ENCODE measurements at regions not wholly inside any gene's neighbourhood (a gene's known extent, or its start where the extent isn't known, plus 50 kb on each side); places are given as distances from the start of the nearest gene placed in this dataset.
A peak's percentile ranks its signal among the peaks of the same experiment; 100 is the strongest.

- H3K27me3 Mint-ChIP-seq, result no peaks in the 10 kb centered on the region
- no peak overlapping the region for H3K4me3 Mint-ChIP-seq
- H3K36me3 Mint-ChIP-seq (ENCODE audit: insufficient read depth), result no peaks in the 10 kb centered on the region
- no peak for ATAC-seq (replicated peaks)
- no peaks in the 10 kb centered on the region for H3K4me1 Mint-ChIP-seq (ENCODE audit: low read depth in 2 of 2)
- H3K9me3 Mint-ChIP-seq, result no peaks in the 10 kb centered on the region
- DNase-seq, result no peak
- H3K27ac Mint-ChIP-seq, result no peak overlapping the region
Measured at GRCh38 chr6:95169775-95170174, 407.6 kb upstream of the MANEA start.

GRCh38 chr6:95175927-95176675 lies 401.2 kb upstream of the MANEA start:
- no peaks in the 10 kb centered on the region for H3K4me1 Mint-ChIP-seq (ENCODE audit: low read depth in 2 of 2)
- no peak overlapping the region for H3K4me3 Mint-ChIP-seq
- ATAC-seq (replicated peaks) (no peak), DNase-seq (no peak)
- H3K27me3 Mint-ChIP-seq, result no peaks in the 10 kb centered on the region
- peaks cover 0 to 2% of the 10 kb centered on the region in 2 donors for H3K9me3 Mint-ChIP-seq
- H3K27ac Mint-ChIP-seq, result no peak overlapping the region
- no peaks in the 10 kb centered on the region for H3K36me3 Mint-ChIP-seq (ENCODE audit: insufficient read depth)

- no peak overlapping the region for H3K4me3 Mint-ChIP-seq
- DNase-seq, result no peak
- no peaks in the 10 kb centered on the region for H3K36me3 Mint-ChIP-seq (ENCODE audit: insufficient read depth)
- H3K27ac Mint-ChIP-seq, result no peak overlapping the region
- no peak for ATAC-seq (replicated peaks)
- H3K9me3 Mint-ChIP-seq, result no peaks in the 10 kb centered on the region
- H3K27me3 Mint-ChIP-seq, result no peaks in the 10 kb centered on the region
- no peaks in the 10 kb centered on the region for H3K4me1 Mint-ChIP-seq (ENCODE audit: low read depth in 2 of 2)
Measured at GRCh38 chr6:95185874-95186273, 391.5 kb upstream of the MANEA start.

GRCh38 chr6:95186710-95187109 lies 390.6 kb upstream of the MANEA start:
- H3K27ac Mint-ChIP-seq, result no peak overlapping the region
- H3K4me3 Mint-ChIP-seq, result no peak overlapping the region
- H3K27me3 Mint-ChIP-seq, result no peaks in the 10 kb centered on the region
- DNase-seq (no peak), ATAC-seq (replicated peaks) (no peak)
- no peaks in the 10 kb centered on the region for H3K4me1 Mint-ChIP-seq (ENCODE audit: low read depth in 2 of 2)
- no peaks in the 10 kb centered on the region for H3K9me3 Mint-ChIP-seq
- no peaks in the 10 kb centered on the region for H3K36me3 Mint-ChIP-seq (ENCODE audit: insufficient read depth)

GRCh38 chr6:95197590-95197989 lies 379.7 kb upstream of the MANEA start:
- Mint-ChIP-seq H3K4me1 (ENCODE audit: low read depth in 2 of 2) (no peaks in the 10 kb centered on the region), H3K4me3 (no peak overlapping the region), H3K27me3 (no peaks in the 10 kb centered on the region), H3K36me3 (ENCODE audit: insufficient read depth) (no peaks in the 10 kb centered on the region), H3K27ac (no peak overlapping the region), H3K9me3 (no peaks in the 10 kb centered on the region)
- DNase-seq (no peak), ATAC-seq (replicated peaks) (no peak)

- no peak overlapping the region for H3K27ac Mint-ChIP-seq
- H3K4me3 Mint-ChIP-seq, result no peak overlapping the region
- H3K4me1 Mint-ChIP-seq (ENCODE audit: low read depth in 2 of 2), result no peaks in the 10 kb centered on the region
- H3K27me3 Mint-ChIP-seq, result no peaks in the 10 kb centered on the region
- no peaks in the 10 kb centered on the region for H3K9me3 Mint-ChIP-seq
- ATAC-seq (replicated peaks) (peak; percentile 31), DNase-seq (no peak)
- no peaks in the 10 kb centered on the region for H3K36me3 Mint-ChIP-seq (ENCODE audit: insufficient read depth)
Measured at GRCh38 chr6:95203153-95203754, 374.1 kb upstream of the MANEA start.

- DNase-seq (no peak), ATAC-seq (replicated peaks) (no peak)
- no peaks in the 10 kb centered on the region for H3K27me3 Mint-ChIP-seq
- no peaks in the 10 kb centered on the region for H3K36me3 Mint-ChIP-seq (ENCODE audit: insufficient read depth)
- H3K9me3 Mint-ChIP-seq, result no peaks in the 10 kb centered on the region
- no peak overlapping the region for H3K4me3 Mint-ChIP-seq
- H3K4me1 Mint-ChIP-seq (ENCODE audit: low read depth in 2 of 2), result no peaks in the 10 kb centered on the region
- H3K27ac Mint-ChIP-seq, result no peak overlapping the region
Measured at GRCh38 chr6:95204178-95204577, 373.2 kb upstream of the MANEA start.

GRCh38 chr6:95208621-95209020 lies 368.7 kb upstream of the MANEA start:
- no peaks in the 10 kb centered on the region for H3K36me3 Mint-ChIP-seq (ENCODE audit: insufficient read depth)
- no peaks in the 10 kb centered on the region for H3K4me1 Mint-ChIP-seq (ENCODE audit: low read depth in 2 of 2)
- no peaks in the 10 kb centered on the region for H3K27me3 Mint-ChIP-seq
- ATAC-seq (replicated peaks), result no peak
- DNase-seq, result no peak
- no peak overlapping the region for H3K4me3 Mint-ChIP-seq
- no peak overlapping the region for H3K27ac Mint-ChIP-seq
- no peaks in the 10 kb centered on the region for H3K9me3 Mint-ChIP-seq

GRCh38 chr6:95209074-95209473 lies 368.3 kb upstream of the MANEA start:
- no peaks in the 10 kb centered on the region for H3K27me3 Mint-ChIP-seq

GRCh38 chr6:95216555-95216954 lies 360.8 kb upstream of the MANEA start:
- Mint-ChIP-seq H3K4me1 (ENCODE audit: low read depth in 2 of 2) (no peaks in the 10 kb centered on the region), H3K36me3 (ENCODE audit: insufficient read depth) (no peaks in the 10 kb centered on the region), H3K4me3 (no peak overlapping the region), H3K27me3 (no peaks in the 10 kb centered on the region), H3K27ac (no peak overlapping the region), H3K9me3 (no peaks in the 10 kb centered on the region)
- no peak for ATAC-seq (replicated peaks)
- no peak for DNase-seq

More at GRCh38 chr6:95209074-95209473, 368.3 kb upstream of the MANEA start:
- DNase-seq (no peak), ATAC-seq (replicated peaks) (no peak)
- H3K9me3 Mint-ChIP-seq, result no peaks in the 10 kb centered on the region
- no peaks in the 10 kb centered on the region for H3K4me1 Mint-ChIP-seq (ENCODE audit: low read depth in 2 of 2)
- H3K36me3 Mint-ChIP-seq (ENCODE audit: insufficient read depth), result no peaks in the 10 kb centered on the region
- no peak overlapping the region for H3K27ac Mint-ChIP-seq
- H3K4me3 Mint-ChIP-seq, result no peak overlapping the region

- Mint-ChIP-seq H3K4me1 (ENCODE audit: low read depth in 2 of 2) (no peaks in the 10 kb centered on the region), H3K27ac (no peak overlapping the region), H3K4me3 (no peak overlapping the region), H3K27me3 (no peaks in the 10 kb centered on the region), H3K36me3 (ENCODE audit: insufficient read depth) (no peaks in the 10 kb centered on the region), H3K9me3 (no peaks in the 10 kb centered on the region)
- DNase-seq (no peak), ATAC-seq (replicated peaks) (no peak)
Measured at GRCh38 chr6:95227351-95227750, 350.0 kb upstream of the MANEA start.

- no peak overlapping the region for H3K4me3 Mint-ChIP-seq
- no peaks in the 10 kb centered on the region for H3K27me3 Mint-ChIP-seq
- no peak for DNase-seq
- H3K27ac Mint-ChIP-seq, result no peak overlapping the region
- no peaks in the 10 kb centered on the region for H3K36me3 Mint-ChIP-seq (ENCODE audit: insufficient read depth)
- no peaks in the 10 kb centered on the region for H3K4me1 Mint-ChIP-seq (ENCODE audit: low read depth in 2 of 2)
- no peak for ATAC-seq (replicated peaks)
- no peaks in the 10 kb centered on the region for H3K9me3 Mint-ChIP-seq
Measured at GRCh38 chr6:95228636-95229035, 348.7 kb upstream of the MANEA start.

GRCh38 chr6:95230071-95230740 lies 347.1 kb upstream of the MANEA start:
- ATAC-seq (replicated peaks), result no peak
- Mint-ChIP-seq H3K4me1 (ENCODE audit: low read depth in 2 of 2) (no peaks in the 10 kb centered on the region), H3K9me3 (peaks cover 0 to 2% of the 10 kb centered on the region in 2 donors), H3K36me3 (ENCODE audit: insufficient read depth) (no peaks in the 10 kb centered on the region), H3K27ac (no peak overlapping the region), H3K4me3 (no peak overlapping the region), H3K27me3 (no peaks in the 10 kb centered on the region)
- DNase-seq, result no peak

- no peaks in the 10 kb centered on the region for H3K27me3 Mint-ChIP-seq
- DNase-seq, result no peak
- no peak for ATAC-seq (replicated peaks)
- no peaks in the 10 kb centered on the region for H3K4me1 Mint-ChIP-seq (ENCODE audit: low read depth in 2 of 2)
- H3K27ac Mint-ChIP-seq, result no peak overlapping the region
- H3K4me3 Mint-ChIP-seq, result no peak overlapping the region
- no peaks in the 10 kb centered on the region for H3K36me3 Mint-ChIP-seq (ENCODE audit: insufficient read depth)
- H3K9me3 Mint-ChIP-seq, result peaks cover 0 to 2% of the 10 kb centered on the region in 2 donors
Measured at GRCh38 chr6:95231416-95231815, 345.9 kb upstream of the MANEA start.

Data from effector memory CD8-positive, alpha-beta T cell (primary cell).